ENCODE measurements at regions not wholly inside any gene's neighbourhood (a gene's known extent, or its start where the extent isn't known, plus 50 kb on each side); places are given as distances from the start of the nearest gene placed in this dataset.

DNA sequence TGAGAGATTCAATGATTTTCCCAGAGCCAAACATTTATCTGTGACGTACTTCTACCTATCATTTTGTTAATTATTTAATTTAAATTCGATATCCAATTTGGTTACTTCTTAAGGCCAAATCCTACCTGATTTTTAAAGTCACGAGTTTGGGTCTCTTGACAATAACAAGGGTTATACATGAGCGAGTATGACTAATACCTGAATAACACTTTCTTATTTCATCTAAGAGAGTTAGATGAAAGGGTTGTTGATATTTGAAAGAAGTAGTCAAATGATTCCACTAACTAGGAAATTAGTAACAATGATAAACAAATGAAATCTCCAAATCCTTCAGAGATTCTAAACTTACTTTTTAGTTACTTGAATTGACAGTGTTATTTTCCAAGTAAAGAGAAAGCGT, 1086.9 kb downstream of the XPNPEP1 start:
- TF ChIP-seq, protein P1, sequence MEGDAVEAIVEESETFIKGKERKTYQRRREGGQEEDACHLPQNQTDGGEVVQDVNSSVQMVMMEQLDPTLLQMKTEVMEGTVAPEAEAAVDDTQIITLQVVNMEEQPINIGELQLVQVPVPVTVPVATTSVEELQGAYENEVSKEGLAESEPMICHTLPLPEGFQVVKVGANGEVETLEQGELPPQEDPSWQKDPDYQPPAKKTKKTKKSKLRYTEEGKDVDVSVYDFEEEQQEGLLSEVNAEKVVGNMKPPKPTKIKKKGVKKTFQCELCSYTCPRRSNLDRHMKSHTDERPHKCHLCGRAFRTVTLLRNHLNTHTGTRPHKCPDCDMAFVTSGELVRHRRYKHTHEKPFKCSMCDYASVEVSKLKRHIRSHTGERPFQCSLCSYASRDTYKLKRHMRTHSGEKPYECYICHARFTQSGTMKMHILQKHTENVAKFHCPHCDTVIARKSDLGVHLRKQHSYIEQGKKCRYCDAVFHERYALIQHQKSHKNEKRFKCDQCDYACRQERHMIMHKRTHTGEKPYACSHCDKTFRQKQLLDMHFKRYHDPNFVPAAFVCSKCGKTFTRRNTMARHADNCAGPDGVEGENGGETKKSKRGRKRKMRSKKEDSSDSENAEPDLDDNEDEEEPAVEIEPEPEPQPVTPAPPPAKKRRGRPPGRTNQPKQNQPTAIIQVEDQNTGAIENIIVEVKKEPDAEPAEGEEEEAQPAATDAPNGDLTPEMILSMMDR (conservative IDR thresholded peaks at IDR 0.05; ENCODE audit: low read length): no peak
- no peak for TF ChIP-seq EZH2phosphoT487 (IDR thresholded peaks at IDR 0.05; ENCODE audit: borderline replicate concordance)

Measured in Loucy (cell line).